Muscle of leg (tissue), 3 donors: ENCODE measurements at regions not wholly inside any gene's neighbourhood (a gene's known extent, or its start where the extent isn't known, plus 50 kb on each side); places are given as distances from the start of the nearest gene placed in this dataset.
"Not testable (repeated sequence)": the region's sequence is repeated elsewhere in the genome, so short reads cannot be mapped to it uniquely, and the experiment has no call there.

Experiments used
- DNase-seq: peaks from one replicate; pipeline ENCODE4 v3.0.0; 2013
- H3K27ac ChIP-seq: one replicate; pipeline ENCODE4 v1.5.1; 2013; ENCODE audit warnings: mild to moderate bottlenecking, low read length, control low read depth
- H3K27me3 ChIP-seq: one replicate; pipeline ENCODE4 v1.6.1; 2013; ENCODE audit warnings: low read length; ENCODE audit not compliant: control insufficient read depth, insufficient read depth
- H3K36me3 ChIP-seq: one replicate; pipeline ENCODE4 v1.6.1; 2013; ENCODE audit warnings: low read length; ENCODE audit not compliant: control insufficient read depth, insufficient read depth
- H3K4me1 ChIP-seq: one replicate; pipeline ENCODE4 v1.6.1; 2013; ENCODE audit warnings: low read length; ENCODE audit not compliant: control insufficient read depth, insufficient read depth
- H3K4me3 ChIP-seq: one replicate; pipeline ENCODE4 v1.5.1; 2013; ENCODE audit warnings: low read length, control low read depth
- H3K9me3 ChIP-seq: replicated peaks from 2 replicates; pipeline ENCODE4 v1.6.1; 2013; ENCODE audit warnings: low read depth, low read length; ENCODE audit not compliant: control insufficient read depth
- WGBS: methylation state at CpG from one replicate; pipeline ENCODE4 v1.1.5; 2013; ENCODE audit warnings: missing lambda C conversion rate; ENCODE audit not compliant: insufficient coverage; 5-methylcytosine and 5-hydroxymethylcytosine counted together

DNA sequence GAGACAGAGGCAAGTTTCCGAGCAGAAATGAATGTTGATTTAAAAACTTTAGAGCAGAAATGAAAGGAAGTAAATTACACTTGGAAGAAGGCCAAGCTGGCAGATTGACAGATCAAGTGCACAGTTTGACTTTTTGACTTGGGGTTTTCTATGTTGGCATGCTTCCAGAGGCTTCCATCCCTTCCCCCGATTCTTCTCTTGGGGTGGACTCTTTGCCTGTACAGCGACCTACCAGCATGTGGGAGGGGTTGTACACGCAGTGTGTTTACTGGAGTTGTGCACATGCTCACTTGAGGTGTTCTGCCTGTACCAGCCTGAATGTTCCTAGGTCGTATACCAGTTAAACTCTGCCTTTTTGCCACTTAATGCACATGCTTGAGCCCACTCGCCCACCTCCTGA lies 701.5 kb upstream of the GBE1 start:
- Histone ChIP-seq H3K27me3 (no peaks in the 10 kb centered on the region), H3K9me3 (no peaks in the 10 kb centered on the region), H3K4me3 (no peak overlapping the region), H3K27ac (no peak overlapping the region), H3K4me1 (no peaks in the 10 kb centered on the region), H3K36me3 (no peaks in the 10 kb centered on the region)
- no CpG with 5 or more reads among the region's 6 CpGs for WGBS
- DNase-seq, result peak; percentile 4

DNA sequence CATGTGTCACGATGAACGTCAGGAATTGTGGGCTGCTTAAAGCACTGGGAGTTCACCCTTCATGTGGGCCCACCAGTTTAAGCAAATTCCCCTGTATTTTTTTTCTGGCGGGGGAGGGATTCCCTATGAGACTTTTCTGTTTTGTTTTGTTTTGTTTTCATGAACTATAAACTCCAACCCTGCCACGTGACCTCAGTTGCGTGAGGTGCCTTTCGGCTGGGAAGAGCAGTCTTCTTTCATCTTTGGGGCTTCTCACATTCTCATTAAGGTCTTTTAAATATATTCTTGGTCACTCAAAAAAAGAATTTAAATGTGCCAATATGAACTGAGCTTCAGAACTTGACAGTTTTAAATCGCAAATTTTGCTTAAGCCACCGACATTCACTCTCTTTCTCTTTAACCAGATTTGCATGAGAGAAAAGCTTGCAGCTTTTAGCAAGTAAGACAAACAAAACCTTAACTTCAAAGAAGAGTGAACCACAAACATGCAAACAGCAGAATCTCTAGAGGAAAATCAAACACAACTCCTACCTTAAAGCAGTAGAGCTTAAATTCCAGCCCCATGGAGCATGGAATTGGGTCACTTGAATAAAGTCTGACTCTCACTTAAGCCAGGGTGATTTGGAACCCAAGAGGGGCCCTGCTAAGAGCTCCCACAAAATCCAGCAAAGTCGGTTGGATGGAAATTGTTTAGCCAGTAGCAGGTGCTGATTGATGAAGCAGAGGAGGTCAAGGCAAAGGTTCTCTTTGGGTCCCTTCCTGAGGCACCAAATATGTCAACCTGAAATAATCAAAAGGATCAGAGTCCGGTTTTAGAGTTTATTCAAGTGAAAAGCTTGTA lies 699.8 kb upstream of the GBE1 start:
- WGBS, result 47% methylated on average over 2 of the region's 10 CpGs
- H3K4me1 ChIP-seq, result no peaks in the 10 kb centered on the region
- DNase-seq, result no peak

DNA sequence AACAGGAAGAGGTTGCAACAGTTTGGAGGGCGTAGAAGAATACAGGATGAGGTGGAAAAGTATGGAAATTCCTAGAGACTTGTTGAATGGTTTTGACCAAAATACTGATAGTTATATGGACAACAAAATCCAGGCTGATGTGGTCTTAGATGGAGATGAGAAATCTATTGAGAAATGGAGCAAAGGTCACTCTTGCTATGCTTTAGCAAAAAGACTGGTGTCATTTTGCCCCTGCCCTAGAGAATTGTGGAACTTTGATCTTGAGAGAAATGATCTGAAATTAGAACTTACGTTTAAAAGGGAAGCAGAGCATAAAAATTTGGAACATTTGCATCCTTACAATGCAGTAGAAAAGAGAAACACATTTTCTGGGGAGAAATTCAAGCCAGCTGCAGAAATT lies 686.9 kb upstream of the GBE1 start:
- Histone ChIP-seq H3K27me3 (no peaks in the 10 kb centered on the region), H3K9me3 (peaks cover 8% of the 10 kb centered on the region), H3K4me1 (no peaks in the 10 kb centered on the region), H3K4me3 (no peak overlapping the region), H3K36me3 (no peaks in the 10 kb centered on the region), H3K27ac (no peak overlapping the region)
- DNase-seq, result no peak
- WGBS, result 82% methylated on average over 1 of the region's 2 CpGs

More for the DNA sequence above, 699.8 kb upstream of the GBE1 start:
- Histone ChIP-seq H3K27me3 (no peaks in the 10 kb centered on the region), H3K36me3 (no peaks in the 10 kb centered on the region), H3K9me3 (no peaks in the 10 kb centered on the region), H3K27ac (no peak overlapping the region), H3K4me3 (no peak overlapping the region)

DNA sequence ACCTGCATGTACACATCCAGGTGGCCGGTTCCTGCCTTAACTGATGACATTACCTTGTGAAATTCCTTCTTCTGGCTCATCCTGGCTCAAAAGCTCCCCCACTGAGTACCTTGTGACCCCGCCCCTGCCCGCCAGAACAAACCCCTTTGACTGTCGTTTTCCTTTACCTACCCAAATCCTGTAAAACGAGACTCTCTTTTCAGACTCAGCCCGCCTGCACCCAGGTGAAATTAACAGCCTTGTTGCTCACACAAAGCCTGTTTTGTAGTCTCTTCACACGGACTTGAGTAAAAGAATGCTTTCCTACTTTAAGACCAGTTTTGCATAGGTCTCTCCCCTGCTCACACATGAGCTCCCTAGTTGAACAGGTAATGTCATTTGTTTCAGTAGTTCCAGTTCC lies 667.4 kb upstream of the GBE1 start:
- H3K4me1 ChIP-seq, H3K36me3 ChIP-seq, DNase-seq, H3K27me3 ChIP-seq, H3K9me3 ChIP-seq, H3K4me3 ChIP-seq, H3K27ac ChIP-seq: not testable (repeated sequence)
- 39% methylated on average over 3 of the region's 7 CpGs for WGBS

DNA sequence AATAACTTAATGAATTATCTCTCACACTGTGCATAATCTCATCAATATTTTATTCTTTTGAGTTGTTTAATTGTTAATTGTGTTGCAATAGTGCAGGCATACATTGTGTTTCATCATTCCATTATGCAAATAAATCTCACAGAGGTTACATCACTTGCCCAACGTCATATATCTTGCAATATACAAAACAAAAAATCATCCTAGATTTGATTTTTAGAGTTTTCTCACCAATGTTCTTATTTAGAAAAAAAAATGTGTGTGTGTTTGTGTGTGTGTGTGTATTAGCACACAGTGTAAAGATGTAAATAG lies 662.5 kb upstream of the GBE1 start:
- no peak for DNase-seq

DNA sequence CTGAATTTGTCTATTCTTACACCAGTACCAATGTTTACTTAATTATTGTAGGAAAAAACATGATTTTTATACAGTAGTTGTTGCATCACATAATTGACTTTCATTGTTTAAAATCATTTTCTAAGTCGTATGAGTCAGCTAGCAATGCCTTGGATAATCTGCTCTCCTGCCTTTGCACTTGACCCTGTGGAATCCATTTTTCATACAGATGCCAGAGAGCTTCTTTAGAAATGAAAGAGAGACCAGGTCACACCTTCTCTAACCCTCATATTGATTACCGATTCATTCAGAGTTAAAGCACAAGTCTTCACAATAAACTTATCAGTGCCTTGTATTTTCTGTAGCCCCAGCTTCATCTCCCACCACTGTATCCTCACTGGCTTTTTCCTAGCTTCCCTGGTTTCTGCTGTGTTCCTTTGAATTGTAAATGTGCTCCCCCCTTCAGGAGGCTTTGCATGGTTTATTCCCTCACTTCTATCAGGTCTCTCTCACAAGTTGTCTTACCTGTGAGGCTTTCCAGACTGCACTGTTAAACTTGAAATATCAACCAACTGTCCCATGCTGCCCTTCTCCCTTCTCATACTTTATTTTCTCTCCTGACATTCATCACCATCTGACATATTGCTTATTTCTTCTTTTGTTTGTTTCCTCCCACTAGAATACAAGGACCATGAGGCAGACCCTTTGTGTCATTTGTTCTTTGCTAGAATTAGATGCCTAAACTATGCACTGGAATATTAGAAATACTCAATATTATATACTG lies 662.0 kb upstream of the GBE1 start:
- DNase-seq, result no peak
- Histone ChIP-seq H3K36me3 (no peaks in the 10 kb centered on the region), H3K27me3 (no peaks in the 10 kb centered on the region), H3K9me3 (no peaks in the 10 kb centered on the region), H3K4me3 (no peak overlapping the region), H3K27ac (no peak overlapping the region), H3K4me1 (no peaks in the 10 kb centered on the region)
- 46% methylated on average over 2 of the region's 2 CpGs for WGBS

More for the DNA sequence above, 662.5 kb upstream of the GBE1 start:
- Histone ChIP-seq H3K4me1 (no peaks in the 10 kb centered on the region), H3K9me3 (no peaks in the 10 kb centered on the region), H3K36me3 (no peaks in the 10 kb centered on the region), H3K4me3 (no peak overlapping the region), H3K27me3 (no peaks in the 10 kb centered on the region), H3K27ac (no peak overlapping the region)
- WGBS, result no CpG with 5 or more reads among the region's 1 CpG

DNA sequence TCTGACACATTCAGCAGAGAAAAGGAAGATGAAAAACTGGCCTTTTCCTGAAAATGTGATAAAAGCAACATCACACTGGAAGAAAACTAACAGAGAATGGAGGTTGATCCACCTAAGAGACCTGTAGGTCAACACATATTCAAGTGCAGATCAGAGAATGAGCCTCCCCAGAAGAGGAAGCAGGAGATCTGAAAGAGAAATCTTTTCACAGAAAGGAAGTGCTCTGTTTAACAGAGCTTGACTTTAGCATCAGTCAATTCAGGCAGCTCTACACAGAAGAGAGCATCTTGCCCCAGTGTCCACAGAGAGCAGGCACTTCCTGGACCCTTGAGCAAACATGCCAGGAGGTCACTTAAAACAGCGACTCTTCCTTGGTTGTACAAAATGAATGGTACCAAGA lies 655.4 kb upstream of the GBE1 start:
- Histone ChIP-seq H3K27ac (no peak overlapping the region), H3K9me3 (no peaks in the 10 kb centered on the region), H3K27me3 (no peaks in the 10 kb centered on the region), H3K36me3 (no peaks in the 10 kb centered on the region), H3K4me3 (no peak overlapping the region), H3K4me1 (no peaks in the 10 kb centered on the region)
- WGBS, result no CpG with 5 or more reads among the region's 1 CpG
- DNase-seq, result no peak

DNA sequence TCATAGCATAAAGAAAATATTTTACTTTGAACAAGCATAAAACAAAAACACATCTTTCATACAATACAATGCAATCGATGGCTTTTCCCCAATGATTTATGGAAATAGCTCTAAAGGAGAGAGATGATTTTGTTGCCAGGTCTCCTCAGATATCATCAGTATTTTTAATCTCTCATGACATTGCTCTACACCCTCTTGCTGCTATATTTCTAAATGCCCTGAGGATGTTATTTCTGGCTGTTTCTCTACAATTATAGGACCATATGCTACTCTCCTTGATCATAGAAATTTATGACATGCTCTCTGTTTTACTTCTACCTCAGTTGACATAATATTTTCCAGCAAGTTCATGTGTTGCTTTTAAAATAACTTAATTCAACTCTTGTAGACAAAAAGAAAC lies 654.9 kb upstream of the GBE1 start:
- no peaks in the 10 kb centered on the region for H3K9me3 ChIP-seq
- no peak overlapping the region for H3K4me3 ChIP-seq
- no CpG with 5 or more reads among the region's 1 CpG for WGBS
- no peaks in the 10 kb centered on the region for H3K4me1 ChIP-seq
- H3K36me3 ChIP-seq, result no peaks in the 10 kb centered on the region
- H3K27me3 ChIP-seq, result no peaks in the 10 kb centered on the region
- no peak overlapping the region for H3K27ac ChIP-seq
- no peak for DNase-seq

DNA sequence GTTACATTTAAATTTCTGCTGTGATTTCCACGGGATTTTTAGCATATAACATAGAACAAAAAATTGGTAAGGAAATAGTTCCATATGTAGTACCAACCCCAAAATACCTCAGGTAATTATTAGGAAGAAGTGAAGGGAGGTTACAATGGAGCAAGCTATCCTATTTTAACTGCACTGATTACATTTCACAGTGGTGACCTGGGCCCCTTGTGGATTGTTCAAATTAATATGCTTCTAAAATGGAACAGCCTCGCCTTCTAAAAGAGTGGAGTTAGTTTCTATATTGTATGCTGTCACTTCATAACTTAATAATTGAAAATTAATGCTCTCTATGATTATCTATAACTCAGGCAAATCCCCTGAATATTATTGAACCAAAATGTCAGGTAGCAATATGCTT lies 651.7 kb upstream of the GBE1 start:
- no peak overlapping the region for H3K27ac ChIP-seq
- no CpG with 5 or more reads among the region's 2 CpGs for WGBS

DNA sequence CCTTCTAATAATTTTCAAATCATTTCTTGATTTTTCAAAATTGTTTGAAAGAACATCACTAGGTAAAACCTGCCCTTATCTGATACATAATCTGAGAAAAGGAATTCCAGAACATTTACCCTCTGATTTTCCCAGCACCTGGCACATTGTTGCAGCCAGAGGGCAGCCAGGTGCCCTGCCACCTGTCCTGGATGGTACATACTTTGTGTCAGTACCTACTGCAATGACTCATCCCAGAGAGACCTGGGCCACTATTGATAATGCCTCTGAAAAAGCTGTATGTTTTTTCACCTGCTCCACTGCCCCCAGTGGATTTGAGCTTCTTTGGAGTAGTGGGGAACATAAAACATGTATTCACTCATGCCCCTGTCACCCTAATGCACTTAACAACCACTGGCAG lies 648.9 kb upstream of the GBE1 start:
- DNase-seq, result no peak
- Histone ChIP-seq H3K4me3 (no peak overlapping the region), H3K9me3 (no peaks in the 10 kb centered on the region), H3K36me3 (no peaks in the 10 kb centered on the region), H3K4me1 (no peaks in the 10 kb centered on the region), H3K27ac (no peak overlapping the region), H3K27me3 (no peaks in the 10 kb centered on the region)

More for the DNA sequence above, 651.7 kb upstream of the GBE1 start:
- Histone ChIP-seq H3K36me3 (no peaks in the 10 kb centered on the region), H3K9me3 (no peaks in the 10 kb centered on the region), H3K27me3 (no peaks in the 10 kb centered on the region), H3K4me3 (no peak overlapping the region), H3K4me1 (no peaks in the 10 kb centered on the region)
- no peak for DNase-seq
